Lower leg skin (tissue), 4 donors: ENCODE measurements at regions not wholly inside any gene's neighbourhood (a gene's known extent, or its start where the extent isn't known, plus 50 kb on each side); places are given as distances from the start of the nearest gene placed in this dataset.

Experiments used
- DNase-seq, 2 donors: peaks; one replicate each; pipeline ENCODE4 v3.0.0-alpha.2; 2019; ENCODE audit warnings: low spot score in 2 of 2
- H3K4me3 ChIP-seq: fragments of 200-600 bp; sonication (generic); 2 replicates; pipeline ENCODE4 v1.5.1; 2017; ENCODE audit warnings: mild to moderate bottlenecking, low read depth; ENCODE audit not compliant: poor library complexity, severe bottlenecking
- CTCF ChIP-seq, 3 donors: fragments of 450-650 bp; IDR thresholded peaks; one replicate each; pipeline ENCODE4 v1.5.1; 2016; ENCODE audit warnings: antibody characterized with exemption in 3 of 3, mild to moderate bottlenecking in 3 of 3, moderate library complexity in 2 of 3
- POLR2A ChIP-seq, 2 donors: fragments of 450-650 bp; IDR thresholded peaks; one replicate each; pipeline ENCODE4 v1.6.1; 2016 to 2017; ENCODE audit warnings: antibody characterized with exemption in 2 of 2, mild to moderate bottlenecking in 1 of 2, moderate library complexity in 1 of 2
- WGBS, 2 donors: methylation state at CpG; one replicate each; pipeline ENCODE4 v1.1.5; 2018; 5-methylcytosine and 5-hydroxymethylcytosine counted together
- intact Hi-C: fragments of 100-400 bp; cut with DNase I; formaldehyde crosslinking; loops from one replicate; pipeline ENCODE4 v1.15.0; 2023; ENCODE audit warnings: low total_unique reads

GRCh38 chr10:50961297-50961696, 75.9 kb upstream of the A1CF start:
- no peak for TF ChIP-seq CTCF (IDR thresholded peaks at IDR 0.05)
- no peak for TF ChIP-seq POLR2A (IDR thresholded peaks at IDR 0.05)
- DNase-seq, result no peak
- intact Hi-C loops, result no loop called here

GRCh38 chr10:50963063-50963462, 77.6 kb upstream of the A1CF start:
- no peak overlapping the region for H3K4me3 ChIP-seq
- TF ChIP-seq POLR2A (IDR thresholded peaks at IDR 0.05), result no peak
- no peak for TF ChIP-seq CTCF (IDR thresholded peaks at IDR 0.05)
- 86 to 91% methylated on average over 1 of the region's 1 CpG for WGBS, 2 donors
- intact Hi-C loops, result no loop called here
- no peak for DNase-seq

More at GRCh38 chr10:50961297-50961696, 75.9 kb upstream of the A1CF start:
- no peak overlapping the region for H3K4me3 ChIP-seq

GRCh38 chr10:50968386-50969091, 83.1 kb upstream of the A1CF start:
- DNase-seq, result no peak

DNA sequence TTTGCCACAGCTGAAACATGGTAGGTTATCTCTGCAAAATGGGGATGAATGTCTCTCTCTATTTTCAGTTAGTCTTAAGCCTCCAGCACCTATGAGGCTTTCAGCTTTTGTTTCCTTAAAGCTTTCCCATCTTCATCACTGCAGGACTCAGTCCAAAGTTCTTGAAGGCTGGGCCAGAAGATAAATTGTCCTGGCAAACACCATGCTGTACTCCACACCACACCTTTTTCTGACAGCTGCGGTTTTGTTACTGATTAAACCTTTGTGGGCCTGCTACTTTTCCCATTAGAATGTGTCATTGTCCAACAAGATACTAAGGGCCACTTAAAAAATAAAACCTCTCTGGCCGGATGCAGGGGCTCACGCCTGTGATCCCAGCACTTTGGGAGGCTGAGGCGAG, 87.2 kb upstream of the A1CF start:
- DNase-seq, result no peak
- intact Hi-C loops, result no loop called here
- no peak overlapping the region for H3K4me3 ChIP-seq
- WGBS, 2 donors, result 83 to 89% methylated on average over 4 of the region's 4 CpGs
- TF ChIP-seq CTCF (IDR thresholded peaks at IDR 0.05), result no peak
- no peak for TF ChIP-seq POLR2A (IDR thresholded peaks at IDR 0.05)

More at GRCh38 chr10:50968386-50969091, 83.1 kb upstream of the A1CF start:
- no peak overlapping the region for H3K4me3 ChIP-seq
- intact Hi-C loops, result no loop called here
- no peak for TF ChIP-seq CTCF (IDR thresholded peaks at IDR 0.05)
- no peak for TF ChIP-seq POLR2A (IDR thresholded peaks at IDR 0.05)
- 65 to 67% methylated on average over 4 of the region's 4 CpGs for WGBS, 2 donors

DNA sequence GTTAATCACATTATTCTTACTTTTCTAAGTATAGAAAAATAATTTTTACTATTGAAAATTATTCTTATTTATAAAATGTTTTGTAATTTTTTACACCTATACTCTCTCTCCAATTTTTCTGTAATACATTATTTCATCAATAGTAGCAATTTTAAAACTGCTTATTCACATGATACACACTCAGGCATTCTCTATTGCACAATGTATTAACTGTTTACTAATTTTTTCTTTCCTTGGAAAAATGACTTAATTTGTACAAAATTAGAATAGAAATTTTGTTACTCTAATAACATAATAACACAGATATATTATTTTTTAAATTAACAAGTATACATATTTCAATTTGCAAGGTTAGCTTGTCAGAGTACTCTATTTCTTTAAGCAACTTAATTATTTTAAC, 92.9 kb upstream of the PRKG1 start:
- H3K4me3 ChIP-seq, result no peak overlapping the region
- TF ChIP-seq POLR2A (IDR thresholded peaks at IDR 0.05) (no peak), CTCF (IDR thresholded peaks at IDR 0.05) (no peak)
- DNase-seq, result no peak
- intact Hi-C loops, result no loop called here

DNA sequence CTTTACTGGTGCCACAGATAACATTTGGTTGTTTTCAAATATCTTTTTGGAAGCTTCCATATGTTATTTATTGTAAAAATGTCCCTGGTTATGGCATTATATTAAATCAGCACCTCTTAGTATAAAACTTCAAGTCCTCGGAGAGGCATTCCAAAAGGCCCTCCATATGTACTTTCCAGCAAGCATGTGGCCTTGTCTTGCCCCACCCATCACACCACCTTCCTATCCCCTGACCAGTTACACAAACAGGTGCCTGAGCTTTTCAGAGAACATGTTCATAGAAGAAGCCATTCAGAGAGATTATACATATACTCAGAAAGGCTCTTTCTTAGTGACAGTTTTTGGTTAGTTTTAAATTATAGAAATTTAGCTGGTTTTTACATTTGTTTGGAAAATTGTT, 92.4 kb upstream of the PRKG1 start:
- intact Hi-C loops, result no loop called here
- no peak for TF ChIP-seq POLR2A (IDR thresholded peaks at IDR 0.05)
- no peak for TF ChIP-seq CTCF (IDR thresholded peaks at IDR 0.05)
- no peak for DNase-seq
- no peak overlapping the region for H3K4me3 ChIP-seq
- WGBS, 2 donors, result 85 to 90% methylated on average over 1 of the region's 1 CpG
